Neural cell (in vitro differentiated cells): ENCODE measurements at regions not wholly inside any gene's neighbourhood (a gene's known extent, or its start where the extent isn't known, plus 50 kb on each side); places are given as distances from the start of the nearest gene placed in this dataset.

Source experiments
- H2AFZ ChIP-seq: fragments of 200-600, 300-800 bp; sonication (generic), shearing (Covaris generic); 2 replicates; pipeline ENCODE4 v1.6.0; 2014; ENCODE audit warnings: low read depth, mild to moderate bottlenecking, antibody characterized with exemption, low read length, moderate library complexity
- H3F3A ChIP-seq: fragments of 200-600 bp; shearing (Covaris generic); 2 replicates; pipeline ENCODE4 v1.6.1; 2016; ENCODE audit warnings: mild to moderate bottlenecking, moderate library complexity, mixed read lengths, antibody characterized with exemption, low read length; ENCODE audit not compliant: insufficient read depth, poor library complexity, severe bottlenecking
- H3K27ac ChIP-seq: fragments of 200-600, 300-800 bp; sonication (generic), shearing (Covaris generic); 2 replicates; pipeline ENCODE4 v1.5.1; 2014; ENCODE audit warnings: mild to moderate bottlenecking, low read length, moderate library complexity
- H3K27me3 ChIP-seq: fragments of 300-800, 200-600 bp; sonication (generic), shearing (Covaris generic); 2 replicates; pipeline ENCODE4 v1.6.0; 2014; ENCODE audit warnings: mild to moderate bottlenecking, low read depth, low read length, moderate library complexity; ENCODE audit not compliant: insufficient read depth
- H3K36me3 ChIP-seq: fragments of 300-800, 200-600 bp; sonication (generic), shearing (Covaris generic); 2 replicates; pipeline ENCODE4 v1.5.1; 2014; ENCODE audit warnings: mild to moderate bottlenecking, antibody characterized with exemption, low read length, moderate library complexity; ENCODE audit not compliant: insufficient read depth
- H3K4me2 ChIP-seq: fragments of 300-800, 200-600 bp; sonication (generic), shearing (Covaris generic); 2 replicates; pipeline ENCODE4 v1.6.0; 2014; ENCODE audit warnings: mild to moderate bottlenecking, low read length
- H3K4me3 ChIP-seq: fragments of 300-800, 200-600 bp; sonication (generic), shearing (Covaris generic); 2 replicates; pipeline ENCODE4 v1.5.1; 2014; ENCODE audit warnings: mild to moderate bottlenecking, low read length, moderate library complexity
- H3K79me2 ChIP-seq: fragments of 200-600 bp; shearing (Covaris generic); replicated peaks from 2 replicates; pipeline ENCODE4 v1.6.0; 2014; ENCODE audit warnings: mild to moderate bottlenecking, low read length, moderate library complexity; ENCODE audit not compliant: insufficient read depth
- H3K9ac ChIP-seq: fragments of 300-800, 200-600 bp; sonication (generic), shearing (Covaris generic); 2 replicates; pipeline ENCODE4 v1.6.1; 2016; ENCODE audit warnings: mild to moderate bottlenecking, low read length, mixed read lengths
- H3K9me2 ChIP-seq: fragments of 200-600 bp; shearing (Covaris generic); 2 replicates; pipeline ENCODE4 v1.6.1; 2016; ENCODE audit warnings: mild to moderate bottlenecking, low read length, mixed read lengths; ENCODE audit not compliant: insufficient read depth
- H3K9me3 ChIP-seq: fragments of 200-600, 300-800 bp; sonication (generic), shearing (Covaris generic); 2 replicates; pipeline ENCODE4 v1.6.1; 2016; ENCODE audit warnings: mild to moderate bottlenecking, mixed run types, low read length, moderate library complexity, mixed read lengths
- H4K20me1 ChIP-seq: fragments of 200-600 bp; shearing (Covaris generic); 2 replicates; pipeline ENCODE4 v1.6.1; 2016; ENCODE audit warnings: mild to moderate bottlenecking, mixed run types; ENCODE audit not compliant: insufficient read depth
- CTCF ChIP-seq: fragments of 450-650 bp; IDR thresholded peaks from 2 replicates; pipeline ENCODE4 v1.5.1; 2014; ENCODE audit warnings: antibody characterized with exemption, mild to moderate bottlenecking, moderate library complexity; ENCODE audit not compliant: poor library complexity, severe bottlenecking
- EP300 ChIP-seq: fragments of 450-650 bp; conservative IDR thresholded peaks from 2 replicates; pipeline ENCODE4 v1.6.1; 2014; ENCODE audit warnings: antibody characterized with exemption, mild to moderate bottlenecking, moderate library complexity; ENCODE audit not compliant: poor library complexity, severe bottlenecking
- EZH2 ChIP-seq: fragments of 200-600, 300-800 bp; shearing (Covaris generic), sonication (generic); IDR thresholded peaks from 2 replicates; pipeline ENCODE4 v1.6.1; 2014; ENCODE audit warnings: antibody characterized with exemption, low read length, borderline replicate concordance, mild to moderate bottlenecking; ENCODE audit not compliant: insufficient read depth, poor library complexity, severe bottlenecking
- MXI1 ChIP-seq: fragments of 450-650 bp; conservative IDR thresholded peaks from 2 replicates; pipeline ENCODE4 v1.6.1; 2014; ENCODE audit warnings: antibody characterized with exemption, mild to moderate bottlenecking; ENCODE audit not compliant: poor library complexity, severe bottlenecking
- POLR2AphosphoS5 ChIP-seq: IDR thresholded peaks from 2 replicates; pipeline ENCODE4 v1.6.1; 2012
- RAD21 ChIP-seq: fragments of 450-650 bp; conservative IDR thresholded peaks from 2 replicates; pipeline ENCODE4 v1.6.1; 2014; ENCODE audit warnings: antibody characterized with exemption, mild to moderate bottlenecking, moderate library complexity
- REST ChIP-seq: IDR thresholded peaks from 2 replicates; pipeline ENCODE4 v1.6.1; 2012; ENCODE audit warnings: borderline replicate concordance
- SMC3 ChIP-seq: fragments of 450-650 bp; conservative IDR thresholded peaks from 2 replicates; pipeline ENCODE4 v1.6.1; 2014; ENCODE audit warnings: antibody characterized with exemption, mild to moderate bottlenecking, moderate library complexity; ENCODE audit not compliant: poor library complexity
- TAF1 ChIP-seq: IDR thresholded peaks from 2 replicates; pipeline ENCODE4 v1.6.1; 2012; ENCODE audit warnings: low read depth

GRCh38 chr2:52862801-52863200, 904.8 kb upstream of the CHAC2 start:
- TF ChIP-seq TAF1 (no peak), MXI1 (no peak), SMC3 (no peak), CTCF (no peak), RAD21 (no peak), REST (no peak), EP300 (no peak), EZH2 (no peak), POLR2AphosphoS5 (no peak)
- Histone ChIP-seq H3F3A (no peaks in the 10 kb centered on the region), H3K9me3 (no peaks in the 10 kb centered on the region), H3K79me2 (no peaks in the 10 kb centered on the region), H3K36me3 (no peaks in the 10 kb centered on the region), H3K9me2 (no peaks in the 10 kb centered on the region), H3K4me3 (no peak overlapping the region), H3K27ac (no peak overlapping the region), H4K20me1 (no peaks in the 10 kb centered on the region), H3K9ac (no peak overlapping the region), H2AFZ (no peak overlapping the region), H3K4me2 (no peak overlapping the region), H3K27me3 (no peaks in the 10 kb centered on the region)

- no peaks in the 10 kb centered on the region for H3K79me2 ChIP-seq
- no peaks in the 10 kb centered on the region for H3F3A ChIP-seq
These were observed 906.0 kb upstream of the CHAC2 start for GRCh38 chr2:52861596-52861995.

More at GRCh38 chr2:52861596-52861995, 906.0 kb upstream of the CHAC2 start:
- no peaks in the 10 kb centered on the region for H4K20me1 ChIP-seq
- no peak overlapping the region for H3K9ac ChIP-seq
- no peaks in the 10 kb centered on the region for H3K36me3 ChIP-seq
- H3K27me3 ChIP-seq = no peaks in the 10 kb centered on the region
- TF ChIP-seq TAF1 = no peak
- no peak for TF ChIP-seq SMC3
- no peak for TF ChIP-seq EP300
- no peak for TF ChIP-seq RAD21
- no peak for TF ChIP-seq CTCF
- no peak for TF ChIP-seq EZH2
- TF ChIP-seq REST = no peak
- TF ChIP-seq MXI1 = no peak
- TF ChIP-seq POLR2AphosphoS5 = no peak
- no peaks in the 10 kb centered on the region for H3K9me2 ChIP-seq
- H2AFZ ChIP-seq = no peak overlapping the region
- H3K4me2 ChIP-seq = no peak overlapping the region
- no peaks in the 10 kb centered on the region for H3K9me3 ChIP-seq
- no peak overlapping the region for H3K4me3 ChIP-seq
- no peak overlapping the region for H3K27ac ChIP-seq
